Activated T-helper 1 cell treated with anti-CD3 and anti-CD28 coated beads, Interleukin-12 subunit alpha, Interleukin-12 subunit beta, Interleukin-2, Interleukin-4 antibody, amounts not matched to agents 30 ng/mL and 10 ng/mL and 1 ng/mL, durations not matched to agents 14 hours and 24 hours and 36 hours (primary cell): ENCODE measurements at regions not wholly inside any gene's neighbourhood (a gene's known extent, or its start where the extent isn't known, plus 50 kb on each side); places are given as distances from the start of the nearest gene placed in this dataset.
A peak's percentile ranks its signal among the peaks of the same experiment; 100 is the strongest.
"Not testable (repeated sequence)": the region's sequence is repeated elsewhere in the genome, so short reads cannot be mapped to it uniquely, and the experiment has no call there.

Experiments
- DNase-seq: peaks from one replicate; pipeline ENCODE4 v3.0.0; 2021; ENCODE audit warnings: low spot score
- H3K27ac Mint-ChIP-seq: one replicate; pipeline ENCODE4 v1.8.0; 2021; ENCODE audit warnings: mild to moderate bottlenecking, mixed read lengths
- H3K27me3 Mint-ChIP-seq: one replicate; pipeline ENCODE4 v1.8.0; 2022; ENCODE audit warnings: mild to moderate bottlenecking, moderate library complexity, mixed read lengths; ENCODE audit not compliant: insufficient read depth
- H3K36me3 Mint-ChIP-seq: one replicate; pipeline ENCODE4 v1.8.0; 2021; ENCODE audit warnings: low read depth, mixed read lengths
- H3K4me1 Mint-ChIP-seq: one replicate; pipeline ENCODE4 v1.8.0; 2021; ENCODE audit warnings: low read depth, mixed read lengths
- H3K4me3 Mint-ChIP-seq: one replicate; pipeline ENCODE4 v1.8.0; 2021; ENCODE audit warnings: mild to moderate bottlenecking, moderate library complexity, mixed read lengths
- H3K9me3 Mint-ChIP-seq: one replicate; pipeline ENCODE4 v1.8.0; 2021; ENCODE audit warnings: mixed read lengths
- intact Hi-C: fragments of 100-400 bp; cut with micrococcal nuclease; formaldehyde crosslinking; loops from one replicate; pipeline ENCODE4 v1.15.1; 2024

GRCh38 chr3:188978421-188979171, 193.2 kb upstream of the TPRG1 start:
- H3K36me3 Mint-ChIP-seq: no peaks in the 10 kb centered on the region
- H3K9me3 Mint-ChIP-seq: no peaks in the 10 kb centered on the region
- no peak overlapping the region for H3K4me3 Mint-ChIP-seq
- H3K27me3 Mint-ChIP-seq: peaks cover 15% of the 10 kb centered on the region
- no peak for DNase-seq
- H3K4me1 Mint-ChIP-seq: peaks cover 12% of the 10 kb centered on the region
- intact Hi-C loops: loop anchor here (5.0 kb wide), 1 partner anchor 64 kb away; no protein-coding TSS in a partner anchor
- no peak overlapping the region for H3K27ac Mint-ChIP-seq

- Mint-ChIP-seq H3K27me3 (peaks cover 14% of the 10 kb centered on the region), H3K4me1 (peaks cover 10% of the 10 kb centered on the region), H3K9me3 (no peaks in the 10 kb centered on the region)
These were observed 192.5 kb upstream of the TPRG1 start for GRCh38 chr3:188979248-188979647.

GRCh38 chr3:188979669-188980310, 192.0 kb upstream of the TPRG1 start:
- no peaks in the 10 kb centered on the region for H3K9me3 Mint-ChIP-seq
- H3K27me3 Mint-ChIP-seq: peaks cover 13% of the 10 kb centered on the region
- no peak overlapping the region for H3K4me3 Mint-ChIP-seq
- peaks cover 6% of the 10 kb centered on the region for H3K4me1 Mint-ChIP-seq
- intact Hi-C loops: loop anchor here (5.0 kb wide), 1 partner anchor 63 kb away; no protein-coding TSS in a partner anchor
- no peak overlapping the region for H3K27ac Mint-ChIP-seq
- no peaks in the 10 kb centered on the region for H3K36me3 Mint-ChIP-seq
- DNase-seq: no peak

More at GRCh38 chr3:188979248-188979647, 192.5 kb upstream of the TPRG1 start:
- intact Hi-C loops: loop anchor here (5.0 kb wide), 1 partner anchor 63 kb away; no protein-coding TSS in a partner anchor
- DNase-seq: no peak
- no peak overlapping the region for H3K27ac Mint-ChIP-seq
- no peak overlapping the region for H3K4me3 Mint-ChIP-seq
- no peaks in the 10 kb centered on the region for H3K36me3 Mint-ChIP-seq

GRCh38 chr3:188993181-188993580, 178.6 kb upstream of the TPRG1 start:
- Mint-ChIP-seq H3K4me1 (no peaks in the 10 kb centered on the region), H3K36me3 (no peaks in the 10 kb centered on the region), H3K27me3 (peaks cover 12% of the 10 kb centered on the region), H3K9me3 (no peaks in the 10 kb centered on the region), H3K27ac (no peak overlapping the region), H3K4me3 (no peak overlapping the region)
- intact Hi-C loops: no loop called here
- DNase-seq: no peak

GRCh38 chr3:189001559-189001958, 170.2 kb upstream of the TPRG1 start:
- Mint-ChIP-seq H3K4me1 (no peaks in the 10 kb centered on the region), H3K36me3 (no peaks in the 10 kb centered on the region), H3K27me3 (peaks cover 13% of the 10 kb centered on the region), H3K4me3 (no peak overlapping the region), H3K9me3 (peaks cover 5% of the 10 kb centered on the region), H3K27ac (no peak overlapping the region)
- intact Hi-C loops: no loop called here
- no peak for DNase-seq

- no peak for DNase-seq
- no peaks in the 10 kb centered on the region for H3K4me1 Mint-ChIP-seq
- H3K4me3 Mint-ChIP-seq: no peak overlapping the region
- no peaks in the 10 kb centered on the region for H3K36me3 Mint-ChIP-seq
- peaks cover 15% of the 10 kb centered on the region for H3K27me3 Mint-ChIP-seq
- H3K27ac Mint-ChIP-seq: no peak overlapping the region
- intact Hi-C loops: no loop called here
- peaks cover 5% of the 10 kb centered on the region for H3K9me3 Mint-ChIP-seq
These were observed 168.4 kb upstream of the TPRG1 start for GRCh38 chr3:189003410-189003809.

GRCh38 chr3:189013224-189013888, 158.4 kb upstream of the TPRG1 start:
- DNase-seq: no peak
- Mint-ChIP-seq H3K4me1 (peaks cover 22% of the 10 kb centered on the region), H3K36me3 (peaks cover 7% of the 10 kb centered on the region), H3K27me3 (peaks cover 23% of the 10 kb centered on the region), H3K27ac (peak overlapping the region; percentile 27), H3K9me3 (peaks cover 52% of the 10 kb centered on the region), H3K4me3 (no peak overlapping the region)
- intact Hi-C loops: loop anchor here (1.0 kb wide), 3 partner anchors 26 to 119 kb away; no protein-coding TSS in a partner anchor

GRCh38 chr3:189014526-189014925, 157.2 kb upstream of the TPRG1 start:
- peaks cover 22% of the 10 kb centered on the region for H3K4me1 Mint-ChIP-seq
- peaks cover 23% of the 10 kb centered on the region for H3K27me3 Mint-ChIP-seq
- H3K36me3 Mint-ChIP-seq: peaks cover 7% of the 10 kb centered on the region
- no peak for DNase-seq
- H3K4me3 Mint-ChIP-seq: no peak overlapping the region
- H3K27ac Mint-ChIP-seq: no peak overlapping the region
- intact Hi-C loops: loop anchor here (2.0 kb wide), 1 partner anchor 34 kb away; no protein-coding TSS in a partner anchor
- peaks cover 52% of the 10 kb centered on the region for H3K9me3 Mint-ChIP-seq

- H3K4me1 Mint-ChIP-seq, DNase-seq, H3K27me3 Mint-ChIP-seq, H3K27ac Mint-ChIP-seq, H3K4me3 Mint-ChIP-seq, H3K36me3 Mint-ChIP-seq, intact Hi-C loops: not testable (repeated sequence)
- peaks cover 20% of the 10 kb centered on the region for H3K9me3 Mint-ChIP-seq
These were observed 148.9 kb upstream of the TPRG1 start for GRCh38 chr3:189022576-189023466.

- Mint-ChIP-seq H3K36me3 (no peaks in the 10 kb centered on the region), H3K9me3 (peaks cover 23% of the 10 kb centered on the region), H3K27me3 (peaks cover 9% of the 10 kb centered on the region), H3K4me1 (no peaks in the 10 kb centered on the region), H3K4me3 (no peak overlapping the region), H3K27ac (no peak overlapping the region)
- no peak for DNase-seq
- intact Hi-C loops: no loop called here
These were observed 145.9 kb upstream of the TPRG1 start for GRCh38 chr3:189025866-189026265.

- DNase-seq: no peak
- Mint-ChIP-seq H3K9me3 (peaks cover 23% of the 10 kb centered on the region), H3K27ac (no peak overlapping the region), H3K27me3 (peaks cover 9% of the 10 kb centered on the region), H3K36me3 (no peaks in the 10 kb centered on the region), H3K4me3 (no peak overlapping the region), H3K4me1 (no peaks in the 10 kb centered on the region)
- intact Hi-C loops: no loop called here
These were observed 144.1 kb upstream of the TPRG1 start for GRCh38 chr3:189027626-189028155.
